ENCODE measurements at regions not wholly inside any gene's neighbourhood (a gene's known extent, or its start where the extent isn't known, plus 50 kb on each side); places are given as distances from the start of the nearest gene placed in this dataset.

DNA sequence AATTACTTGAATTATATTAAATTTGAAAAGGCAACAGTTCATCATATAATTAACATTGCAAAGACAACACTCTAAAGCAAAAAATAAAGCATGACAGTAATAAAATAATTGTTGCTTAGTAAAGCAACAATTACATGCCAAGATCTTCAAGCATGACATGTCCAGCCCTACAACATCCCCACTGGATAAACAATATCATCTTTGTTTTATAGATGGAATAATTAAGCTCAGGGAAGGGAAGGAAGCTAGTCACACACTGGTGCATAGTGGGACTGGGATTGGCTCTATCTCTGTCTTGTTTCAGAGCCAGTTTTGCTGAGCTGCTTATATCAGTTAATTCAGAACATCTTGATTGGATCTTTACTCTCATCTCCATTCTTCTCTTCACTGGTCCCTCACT lies 49.9 kb upstream of the PARD3B start:
- H4K20me1 ChIP-seq (ENCODE audit: control insufficient read depth, insufficient read depth, insufficient read length), result no peaks in the 10 kb centered on the region
- no peak overlapping the region for H3T11ph ChIP-seq (ENCODE audit: low read length)
- H2BK15ac ChIP-seq (ENCODE audit: low read depth, low read length), result no peak overlapping the region
- Mint-ChIP-seq H3K4me3 (no peak overlapping the region), H3K27me3 (ENCODE audit: low read depth) (no peaks in the 10 kb centered on the region), H3K27ac (no peak overlapping the region), H3K4me1 (peaks cover 4 to 6% of the 10 kb centered on the region in 2 experiments), H3K9me3 (no peaks in the 10 kb centered on the region), H3K36me3 (ENCODE audit: insufficient read depth in 1 of 3, low read depth in 3 of 3) (no peaks in the 10 kb centered on the region)
- H2BK20ac ChIP-seq (ENCODE audit: low read depth, low read length, poor library complexity, severe bottlenecking), result no peak overlapping the region
- no peaks in the 10 kb centered on the region for H3K79me1 ChIP-seq (ENCODE audit: insufficient read depth, low read depth, low read length, poor library complexity, severe bottlenecking)
- H3K14ac ChIP-seq (ENCODE audit: insufficient read depth, low read length), result no peak overlapping the region
- no peak overlapping the region for H3K56ac ChIP-seq (ENCODE audit: insufficient read length, low read depth, low read length)
- no peaks in the 10 kb centered on the region for H3K27me3 ChIP-seq (ENCODE audit: insufficient read depth, low read length)
- no peak overlapping the region for H2BK5ac ChIP-seq (ENCODE audit: insufficient read length, low read length)
- no peak overlapping the region for H3K9ac ChIP-seq (ENCODE audit: extremely low read depth, insufficient read length, low read length)
- H4K8ac ChIP-seq (replicated peaks; ENCODE audit: insufficient read length, low read depth, low read length), result no peak overlapping the region
- no peaks in the 10 kb centered on the region for H3K9me3 ChIP-seq (ENCODE audit: control insufficient read depth, low read depth, low read length)
- H3K18ac ChIP-seq (ENCODE audit: insufficient read length, low read depth, low read length), result no peak overlapping the region
- no peaks in the 10 kb centered on the region for H3K23me2 ChIP-seq (ENCODE audit: insufficient read length, low read depth, low read length, poor library complexity, severe bottlenecking)
- no peak overlapping the region for H4K91ac ChIP-seq (ENCODE audit: insufficient read length, low read depth, low read length)
- no peak overlapping the region for H2AK5ac ChIP-seq (ENCODE audit: insufficient read length, low read length)
- H4K5ac ChIP-seq (ENCODE audit: insufficient read length, low read depth, low read length), result no peak overlapping the region
- no peak overlapping the region for H2BK12ac ChIP-seq (ENCODE audit: insufficient read length, low read depth, low read length)
- TF ChIP-seq, protein P1, sequence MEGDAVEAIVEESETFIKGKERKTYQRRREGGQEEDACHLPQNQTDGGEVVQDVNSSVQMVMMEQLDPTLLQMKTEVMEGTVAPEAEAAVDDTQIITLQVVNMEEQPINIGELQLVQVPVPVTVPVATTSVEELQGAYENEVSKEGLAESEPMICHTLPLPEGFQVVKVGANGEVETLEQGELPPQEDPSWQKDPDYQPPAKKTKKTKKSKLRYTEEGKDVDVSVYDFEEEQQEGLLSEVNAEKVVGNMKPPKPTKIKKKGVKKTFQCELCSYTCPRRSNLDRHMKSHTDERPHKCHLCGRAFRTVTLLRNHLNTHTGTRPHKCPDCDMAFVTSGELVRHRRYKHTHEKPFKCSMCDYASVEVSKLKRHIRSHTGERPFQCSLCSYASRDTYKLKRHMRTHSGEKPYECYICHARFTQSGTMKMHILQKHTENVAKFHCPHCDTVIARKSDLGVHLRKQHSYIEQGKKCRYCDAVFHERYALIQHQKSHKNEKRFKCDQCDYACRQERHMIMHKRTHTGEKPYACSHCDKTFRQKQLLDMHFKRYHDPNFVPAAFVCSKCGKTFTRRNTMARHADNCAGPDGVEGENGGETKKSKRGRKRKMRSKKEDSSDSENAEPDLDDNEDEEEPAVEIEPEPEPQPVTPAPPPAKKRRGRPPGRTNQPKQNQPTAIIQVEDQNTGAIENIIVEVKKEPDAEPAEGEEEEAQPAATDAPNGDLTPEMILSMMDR (conservative IDR thresholded peaks at IDR 0.05), result no peak
- H3K4me2 ChIP-seq (ENCODE audit: insufficient read depth, insufficient read length, low read length), result no peak overlapping the region
- H3K4ac ChIP-seq (ENCODE audit: low read depth, low read length), result no peak overlapping the region
- no peak overlapping the region for H2AFZ ChIP-seq (ENCODE audit: low read length)
- H3K27ac ChIP-seq (ENCODE audit: insufficient read length, low read depth, low read length), result no peak overlapping the region
- no peak overlapping the region for H2BK120ac ChIP-seq (ENCODE audit: low read depth, low read length, poor library complexity, severe bottlenecking)
- DNase-seq, result no peak
- no peaks in the 10 kb centered on the region for H3K4me1 ChIP-seq (ENCODE audit: insufficient read depth, low read length)
- no peaks in the 10 kb centered on the region for H3K79me2 ChIP-seq (ENCODE audit: insufficient read depth, low read length)
- no peak overlapping the region for H3K23ac ChIP-seq (ENCODE audit: insufficient read length, low read depth, low read length)

Data from H9 (cell line).